ENCODE measurements at regions not wholly inside any gene's neighbourhood (a gene's known extent, or its start where the extent isn't known, plus 50 kb on each side); places are given as distances from the start of the nearest gene placed in this dataset.

- TF ChIP-seq CREB1 (CRISPR knock-in tag; IDR thresholded peaks at IDR 0.05; ENCODE audit: low read depth), result no peak
- TF ChIP-seq CTCF (conservative IDR thresholded peaks at IDR 0.05; ENCODE audit: low read depth in 2 of 2), result no peak
- TF ChIP-seq REST (IDR thresholded peaks at IDR 0.05; ENCODE audit: unreplicated experiment), result no peak
- TF ChIP-seq ZNF331 (CRISPR knock-in tag; IDR thresholded peaks at IDR 0.05; ENCODE audit: low read depth), result no peak
- no peak for TF ChIP-seq EZH2 (IDR thresholded peaks at IDR 0.05; ENCODE audit: low read depth, unreplicated experiment)
- TF ChIP-seq JUNB (IDR thresholded peaks at IDR 0.05; ENCODE audit: unreplicated experiment), result no peak
- TF ChIP-seq ETS1 (IDR thresholded peaks at IDR 0.05), result no peak
- no peak for TF ChIP-seq POLR2AphosphoS5 (IDR thresholded peaks at IDR 0.05; ENCODE audit: low read depth)
Measured at GRCh38 chr16:73433731-73434307, 385.9 kb upstream of the ZFHX3 start.
